22Rv1 (cell line): ENCODE measurements at regions not wholly inside any gene's neighbourhood (a gene's known extent, or its start where the extent isn't known, plus 50 kb on each side); places are given as distances from the start of the nearest gene placed in this dataset.

Experiments
- H3K27ac ChIP-seq: fragments of 450-650 bp; 2 replicates; pipeline ENCODE4 v1.5.1; 2017
- ZFX ChIP-seq: fragments of 450-650 bp; IDR thresholded peaks from 2 replicates; pipeline ENCODE4 v1.6.1; 2017; ENCODE audit warnings: antibody characterized with exemption, borderline replicate concordance
- TF ChIP-seq, protein P1 (sequence below): fragments of 450-650 bp; IDR thresholded peaks from 2 replicates; pipeline ENCODE4 v1.5.1; 2017; ENCODE audit warnings: mild to moderate bottlenecking

- peak overlapping the region; percentile 49 for H3K27ac ChIP-seq
- TF ChIP-seq, protein P1, sequence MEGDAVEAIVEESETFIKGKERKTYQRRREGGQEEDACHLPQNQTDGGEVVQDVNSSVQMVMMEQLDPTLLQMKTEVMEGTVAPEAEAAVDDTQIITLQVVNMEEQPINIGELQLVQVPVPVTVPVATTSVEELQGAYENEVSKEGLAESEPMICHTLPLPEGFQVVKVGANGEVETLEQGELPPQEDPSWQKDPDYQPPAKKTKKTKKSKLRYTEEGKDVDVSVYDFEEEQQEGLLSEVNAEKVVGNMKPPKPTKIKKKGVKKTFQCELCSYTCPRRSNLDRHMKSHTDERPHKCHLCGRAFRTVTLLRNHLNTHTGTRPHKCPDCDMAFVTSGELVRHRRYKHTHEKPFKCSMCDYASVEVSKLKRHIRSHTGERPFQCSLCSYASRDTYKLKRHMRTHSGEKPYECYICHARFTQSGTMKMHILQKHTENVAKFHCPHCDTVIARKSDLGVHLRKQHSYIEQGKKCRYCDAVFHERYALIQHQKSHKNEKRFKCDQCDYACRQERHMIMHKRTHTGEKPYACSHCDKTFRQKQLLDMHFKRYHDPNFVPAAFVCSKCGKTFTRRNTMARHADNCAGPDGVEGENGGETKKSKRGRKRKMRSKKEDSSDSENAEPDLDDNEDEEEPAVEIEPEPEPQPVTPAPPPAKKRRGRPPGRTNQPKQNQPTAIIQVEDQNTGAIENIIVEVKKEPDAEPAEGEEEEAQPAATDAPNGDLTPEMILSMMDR, result no peak
- TF ChIP-seq ZFX, result no peak
These were observed 368.7 kb upstream of the ARHGEF26 start for GRCh38 chr3:153752405-153753027.

- peak overlapping the region; percentile 49 for H3K27ac ChIP-seq
- no peak for TF ChIP-seq ZFX
- TF ChIP-seq, protein P1, result no peak
These were observed 368.2 kb upstream of the ARHGEF26 start for GRCh38 chr3:153753035-153753434.

DNA sequence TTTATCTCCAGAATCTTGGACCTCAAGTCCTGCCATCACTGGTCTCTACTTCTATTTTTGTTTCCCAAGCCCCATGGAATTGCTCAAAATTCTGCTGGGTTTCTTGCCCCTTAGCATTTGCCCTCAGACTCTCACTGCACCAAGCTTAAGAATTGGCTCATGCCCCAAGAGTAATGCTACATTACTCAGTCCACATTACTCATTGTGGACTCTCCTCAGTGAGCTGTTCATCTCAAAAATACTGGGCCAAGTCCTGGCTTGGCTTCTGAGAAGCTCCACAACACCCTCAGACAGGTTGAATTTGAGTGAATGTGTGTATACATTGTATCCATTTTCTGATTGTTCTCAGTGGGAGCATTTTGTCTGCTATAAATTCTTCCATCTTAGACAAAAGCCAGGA, 364.4 kb upstream of the ARHGEF26 start:
- no peak overlapping the region for H3K27ac ChIP-seq
- no peak for TF ChIP-seq ZFX
- TF ChIP-seq, protein P1, result no peak

DNA sequence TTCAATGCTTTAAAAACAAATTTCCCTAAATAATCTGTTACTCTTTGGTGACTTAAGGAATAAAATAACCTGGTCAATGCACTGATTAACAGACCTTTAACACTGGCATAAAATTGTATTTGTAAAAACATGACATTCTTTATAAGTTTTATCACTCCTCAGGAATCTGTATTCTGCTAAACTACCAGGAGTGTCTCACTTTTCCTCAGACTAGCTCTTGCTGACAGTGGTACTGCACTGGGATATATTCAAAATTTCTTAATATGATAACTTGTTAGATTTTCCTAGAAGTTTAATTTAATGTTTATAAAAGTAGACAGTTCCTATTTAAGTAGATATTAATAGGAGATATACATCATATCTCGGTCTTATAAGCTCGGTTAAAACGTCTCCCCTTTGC, 363.4 kb upstream of the ARHGEF26 start:
- no peak overlapping the region for H3K27ac ChIP-seq
- TF ChIP-seq, protein P1, result no peak
- TF ChIP-seq ZFX, result no peak

DNA sequence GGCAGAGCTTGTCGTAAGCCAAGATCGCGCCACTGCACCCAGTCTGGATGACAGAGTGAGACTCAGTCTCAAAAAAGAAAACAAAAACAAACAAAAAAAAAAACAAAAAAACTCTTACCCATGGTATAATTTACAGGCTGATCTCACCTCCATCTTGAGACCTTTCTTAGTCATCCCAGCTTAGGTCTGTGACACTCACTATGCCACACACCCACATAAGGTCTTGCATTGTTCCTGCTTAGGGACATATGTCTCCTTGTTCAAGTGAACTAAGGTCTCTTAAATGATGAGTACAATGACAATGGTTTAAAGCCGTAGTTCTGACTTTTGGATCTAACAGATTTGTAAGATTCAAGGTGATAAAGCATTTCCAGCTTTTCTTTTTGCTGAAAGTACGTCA, 360.2 kb upstream of the ARHGEF26 start:
- no peak overlapping the region for H3K27ac ChIP-seq
- TF ChIP-seq, protein P1, result no peak
- no peak for TF ChIP-seq ZFX

- no peak for TF ChIP-seq ZFX
These were observed 358.6 kb upstream of the ARHGEF26 start for GRCh38 chr3:153762411-153763235.

GRCh38 chr3:153767601-153768560, 353.3 kb upstream of the ARHGEF26 start:
- no peak for TF ChIP-seq ZFX
- TF ChIP-seq, protein P1, result no peak
- no peak overlapping the region for H3K27ac ChIP-seq

More at GRCh38 chr3:153762411-153763235, 358.6 kb upstream of the ARHGEF26 start:
- H3K27ac ChIP-seq, result no peak overlapping the region
